ENCODE measurements at regions not wholly inside any gene's neighbourhood (a gene's known extent, or its start where the extent isn't known, plus 50 kb on each side); places are given as distances from the start of the nearest gene placed in this dataset.

DNA sequence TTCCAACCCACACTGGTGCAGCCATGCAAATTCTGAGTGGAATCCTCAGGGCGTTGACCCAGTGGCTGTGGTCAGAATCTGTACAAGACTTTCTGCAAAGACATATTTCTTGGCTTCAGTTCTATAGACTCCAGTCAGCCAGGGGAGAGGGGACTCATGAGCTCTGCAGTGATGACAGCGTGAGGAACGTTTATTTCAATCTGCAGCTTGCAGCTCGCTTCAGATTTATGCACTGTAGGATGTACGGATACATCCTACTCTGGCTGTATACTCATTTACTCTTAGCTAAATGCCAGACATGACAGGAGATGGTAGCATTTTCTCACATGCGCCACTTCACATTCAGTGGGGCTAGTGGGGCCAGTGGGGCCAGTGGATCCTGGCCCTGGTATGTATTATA is 276.1 kb downstream of the FGF9 start:
- H3K27me3 ChIP-seq (ENCODE audit: control insufficient read depth in 2 of 2, insufficient read depth in 2 of 2, low read length in 2 of 2) = no peaks in the 10 kb centered on the region
- no peak overlapping the region for H3K4me3 ChIP-seq (ENCODE audit: low read length in 2 of 2)
- no peak overlapping the region for H3K9ac ChIP-seq (ENCODE audit: low read depth in 1 of 2, low read length in 2 of 2)
- peaks cover 0 to 4% of the 10 kb centered on the region in 2 donors for H3K9me3 ChIP-seq (ENCODE audit: control insufficient read depth in 2 of 2, low read length in 2 of 2)
- H3K4me1 ChIP-seq (ENCODE audit: control insufficient read depth in 2 of 2, insufficient read depth in 2 of 2, low read length in 2 of 2) = no peaks in the 10 kb centered on the region
- no peaks in the 10 kb centered on the region for H3K36me3 ChIP-seq (ENCODE audit: control insufficient read depth in 2 of 2, insufficient read depth in 2 of 2, low read length in 2 of 2)
- no peak overlapping the region for H3K27ac ChIP-seq (ENCODE audit: low read depth in 2 of 2, low read length in 2 of 2)

DNA sequence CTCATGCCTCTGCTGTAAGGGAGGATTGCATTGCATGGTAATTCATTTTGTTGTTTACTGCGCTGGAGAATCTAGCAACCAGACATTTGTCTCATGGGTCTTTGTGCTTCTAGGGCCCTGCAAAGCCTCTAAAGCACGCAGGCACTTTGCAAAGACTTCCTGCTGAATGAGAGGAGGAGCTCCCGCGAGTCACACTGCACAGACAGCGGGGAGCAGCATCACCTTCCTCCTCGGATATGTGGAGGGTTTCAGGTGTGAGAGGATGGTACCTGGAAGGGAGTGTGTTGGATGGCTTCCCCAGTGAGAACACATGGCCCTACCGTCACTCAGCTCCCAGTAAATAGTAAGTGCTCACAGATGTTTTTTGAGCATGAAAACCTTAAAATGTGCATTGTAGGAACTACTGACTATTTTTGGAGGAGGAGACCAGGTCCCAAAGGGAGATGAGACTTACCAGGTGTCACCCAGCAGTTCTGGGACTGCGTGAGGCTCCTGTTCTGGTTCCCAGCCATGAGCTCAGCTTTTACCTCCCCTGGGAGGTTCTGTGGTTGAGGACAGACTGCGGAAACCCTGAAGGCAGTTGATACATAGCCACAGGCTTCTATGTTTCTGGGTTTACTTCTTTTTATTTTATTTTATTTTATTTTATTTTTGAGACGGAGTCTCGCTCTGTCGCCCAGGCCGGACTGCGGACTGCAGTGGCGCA is 278.0 kb downstream of the FGF9 start:
- Histone ChIP-seq H3K4me1 (ENCODE audit: control insufficient read depth in 2 of 2, insufficient read depth in 2 of 2, low read length in 2 of 2) (no peaks in the 10 kb centered on the region), H3K9ac (ENCODE audit: low read depth in 1 of 2, low read length in 2 of 2) (no peak overlapping the region), H3K4me3 (ENCODE audit: low read length in 2 of 2) (no peak overlapping the region)

DNA sequence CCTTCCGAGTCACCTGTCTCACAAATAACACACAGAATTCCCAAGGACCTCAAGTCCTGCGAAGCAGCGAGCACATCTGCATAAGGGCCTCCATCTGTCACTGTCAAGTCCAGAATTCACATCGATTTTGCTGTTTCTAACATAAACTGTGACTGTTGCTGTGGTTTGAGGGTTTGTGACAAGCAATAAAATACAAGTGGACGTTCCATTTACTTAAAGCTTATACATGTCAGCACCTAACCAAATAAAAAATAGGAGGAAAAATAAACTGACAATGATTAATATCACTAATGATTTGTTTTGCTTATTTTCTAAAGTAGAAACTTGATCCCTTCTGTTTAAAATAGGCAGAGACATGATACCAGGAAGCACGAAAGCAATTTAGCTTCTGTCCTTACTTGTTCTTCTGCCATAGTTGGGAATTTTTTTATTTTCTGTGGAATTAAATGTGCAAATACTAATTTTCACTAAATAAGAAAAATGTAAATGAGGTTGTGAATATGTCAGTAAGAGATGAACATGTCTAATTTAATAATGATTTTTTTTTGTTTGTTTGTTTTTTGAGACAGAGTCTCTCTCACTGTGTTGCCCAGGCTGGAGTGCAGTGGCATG is 279.1 kb downstream of the FGF9 start:
- Histone ChIP-seq H3K4me3 (ENCODE audit: low read length in 2 of 2) (no peak overlapping the region), H3K27me3 (ENCODE audit: control insufficient read depth in 2 of 2, insufficient read depth in 2 of 2, low read length in 2 of 2) (no peaks in the 10 kb centered on the region), H3K9ac (ENCODE audit: low read depth in 1 of 2, low read length in 2 of 2) (no peak overlapping the region), H3K27ac (ENCODE audit: low read depth in 2 of 2, low read length in 2 of 2) (no peak overlapping the region), H3K4me1 (ENCODE audit: control insufficient read depth in 2 of 2, insufficient read depth in 2 of 2, low read length in 2 of 2) (no peaks in the 10 kb centered on the region), H3K9me3 (ENCODE audit: control insufficient read depth in 2 of 2, low read length in 2 of 2) (no peaks in the 10 kb centered on the region), H3K36me3 (ENCODE audit: control insufficient read depth in 2 of 2, insufficient read depth in 2 of 2, low read length in 2 of 2) (no peaks in the 10 kb centered on the region)

More for the DNA sequence above, 278.0 kb downstream of the FGF9 start:
- H3K27ac ChIP-seq (ENCODE audit: low read depth in 2 of 2, low read length in 2 of 2) = no peak overlapping the region
- no peaks in the 10 kb centered on the region for H3K36me3 ChIP-seq (ENCODE audit: control insufficient read depth in 2 of 2, insufficient read depth in 2 of 2, low read length in 2 of 2)
- H3K27me3 ChIP-seq (ENCODE audit: control insufficient read depth in 2 of 2, insufficient read depth in 2 of 2, low read length in 2 of 2) = no peaks in the 10 kb centered on the region
- peaks cover 0 to 4% of the 10 kb centered on the region in 2 donors for H3K9me3 ChIP-seq (ENCODE audit: control insufficient read depth in 2 of 2, low read length in 2 of 2)

DNA sequence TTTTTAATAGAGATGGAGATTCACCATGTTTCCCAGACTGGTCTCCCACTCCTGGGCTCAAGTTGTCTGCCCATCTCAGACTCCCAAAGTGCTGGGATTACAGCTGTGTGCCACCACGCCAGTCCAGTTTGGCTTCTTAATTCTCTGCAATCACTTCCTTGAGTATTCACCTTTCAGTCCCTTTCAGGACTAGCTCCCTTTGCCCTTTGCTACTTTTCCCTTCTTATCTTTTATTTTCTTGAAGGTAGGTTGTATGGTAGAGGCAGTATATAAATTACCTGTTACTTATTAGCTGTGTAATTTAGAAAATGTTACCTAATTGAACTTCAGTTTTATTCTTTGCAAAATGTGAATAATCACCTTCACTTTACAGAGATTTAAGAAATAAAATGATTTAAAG is 285.8 kb downstream of the FGF9 start:
- Histone ChIP-seq H3K4me1 (ENCODE audit: control insufficient read depth in 2 of 2, insufficient read depth in 2 of 2, low read length in 2 of 2) (no peaks in the 10 kb centered on the region), H3K9me3 (ENCODE audit: control insufficient read depth in 2 of 2, low read length in 2 of 2) (no peaks in the 10 kb centered on the region), H3K9ac (ENCODE audit: low read depth in 1 of 2, low read length in 2 of 2) (no peak overlapping the region), H3K4me3 (ENCODE audit: low read length in 2 of 2) (no peak overlapping the region), H3K27ac (ENCODE audit: low read depth in 2 of 2, low read length in 2 of 2) (no peak overlapping the region), H3K36me3 (ENCODE audit: control insufficient read depth in 2 of 2, insufficient read depth in 2 of 2, low read length in 2 of 2) (no peaks in the 10 kb centered on the region), H3K27me3 (ENCODE audit: control insufficient read depth in 2 of 2, insufficient read depth in 2 of 2, low read length in 2 of 2) (no peaks in the 10 kb centered on the region)

DNA sequence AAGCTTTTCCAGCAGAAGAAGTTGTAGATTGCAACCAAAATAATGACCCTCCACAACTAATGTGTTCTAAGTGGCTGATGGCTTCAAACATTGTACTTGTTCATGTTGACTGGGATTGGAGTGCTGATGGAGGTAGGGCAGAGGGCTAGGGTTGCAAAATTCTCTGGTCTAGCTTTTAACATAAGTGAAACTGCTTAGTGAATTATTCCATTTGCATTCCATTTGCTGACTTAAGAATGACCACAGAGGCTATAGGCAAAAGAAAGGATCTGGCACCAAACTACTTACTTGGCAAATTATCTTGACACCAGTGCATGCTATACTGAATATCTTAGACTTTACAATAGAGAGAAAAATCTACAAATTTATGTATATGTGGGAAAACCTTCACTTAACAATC is 287.0 kb downstream of the FGF9 start:
- Histone ChIP-seq H3K9ac (ENCODE audit: low read depth in 1 of 2, low read length in 2 of 2) (no peak overlapping the region), H3K27me3 (ENCODE audit: control insufficient read depth in 2 of 2, insufficient read depth in 2 of 2, low read length in 2 of 2) (no peaks in the 10 kb centered on the region), H3K27ac (ENCODE audit: low read depth in 2 of 2, low read length in 2 of 2) (no peak overlapping the region), H3K4me3 (ENCODE audit: low read length in 2 of 2) (no peak overlapping the region), H3K4me1 (ENCODE audit: control insufficient read depth in 2 of 2, insufficient read depth in 2 of 2, low read length in 2 of 2) (no peaks in the 10 kb centered on the region), H3K36me3 (ENCODE audit: control insufficient read depth in 2 of 2, insufficient read depth in 2 of 2, low read length in 2 of 2) (no peaks in the 10 kb centered on the region), H3K9me3 (ENCODE audit: control insufficient read depth in 2 of 2, low read length in 2 of 2) (no peaks in the 10 kb centered on the region)

DNA sequence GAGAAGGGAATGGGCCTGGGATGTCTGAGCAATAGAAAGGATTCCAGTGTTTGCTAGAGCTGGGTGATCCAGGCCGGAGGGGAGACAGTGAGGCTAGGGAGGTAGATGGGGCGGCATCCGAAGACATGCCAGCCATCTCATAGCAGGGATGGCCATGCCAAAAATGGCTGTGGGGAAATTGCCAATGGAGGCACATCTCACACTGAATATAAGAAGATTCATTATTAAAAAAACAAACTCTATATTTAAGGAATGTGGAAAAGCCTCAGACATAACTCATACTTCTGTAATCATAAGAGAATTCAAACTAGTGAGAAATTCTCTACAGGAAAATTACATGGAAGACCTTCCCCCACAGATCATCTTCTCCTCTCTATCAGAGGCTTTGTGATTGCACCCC is 289.2 kb downstream of the FGF9 start:
- Histone ChIP-seq H3K27me3 (ENCODE audit: control insufficient read depth in 2 of 2, insufficient read depth in 2 of 2, low read length in 2 of 2) (no peaks in the 10 kb centered on the region), H3K4me3 (ENCODE audit: low read length in 2 of 2) (no peak overlapping the region), H3K4me1 (ENCODE audit: control insufficient read depth in 2 of 2, insufficient read depth in 2 of 2, low read length in 2 of 2) (no peaks in the 10 kb centered on the region), H3K9me3 (ENCODE audit: control insufficient read depth in 2 of 2, low read length in 2 of 2) (no peaks in the 10 kb centered on the region), H3K9ac (ENCODE audit: low read depth in 1 of 2, low read length in 2 of 2) (no peak overlapping the region), H3K27ac (ENCODE audit: low read depth in 2 of 2, low read length in 2 of 2) (no peak overlapping the region), H3K36me3 (ENCODE audit: control insufficient read depth in 2 of 2, insufficient read depth in 2 of 2, low read length in 2 of 2) (no peaks in the 10 kb centered on the region)

DNA sequence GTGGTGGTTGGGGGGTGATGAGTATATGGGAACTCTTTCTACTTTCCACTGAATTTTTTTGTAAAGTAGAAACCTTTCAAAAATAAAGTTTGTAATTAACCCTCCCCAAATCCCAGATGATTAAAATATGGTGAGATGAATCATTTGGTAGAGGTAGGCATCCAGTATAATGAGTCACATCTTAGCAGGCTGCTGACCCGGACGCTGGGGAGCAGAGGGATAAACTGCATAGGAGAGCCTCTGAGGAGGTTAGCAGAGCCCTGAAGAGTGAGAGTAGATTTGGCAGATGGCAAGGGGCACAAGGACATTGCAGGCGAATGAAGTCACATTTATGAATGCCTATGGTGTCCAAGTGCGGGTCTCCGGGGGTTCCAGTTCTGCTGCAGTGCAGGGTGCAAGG is 293.8 kb downstream of the FGF9 start:
- Histone ChIP-seq H3K27me3 (ENCODE audit: control insufficient read depth in 2 of 2, insufficient read depth in 2 of 2, low read length in 2 of 2) (no peaks in the 10 kb centered on the region), H3K36me3 (ENCODE audit: control insufficient read depth in 2 of 2, insufficient read depth in 2 of 2, low read length in 2 of 2) (no peaks in the 10 kb centered on the region), H3K9ac (ENCODE audit: low read depth in 1 of 2, low read length in 2 of 2) (no peak overlapping the region), H3K4me1 (ENCODE audit: control insufficient read depth in 2 of 2, insufficient read depth in 2 of 2, low read length in 2 of 2) (no peaks in the 10 kb centered on the region), H3K27ac (ENCODE audit: low read depth in 2 of 2, low read length in 2 of 2) (no peak overlapping the region), H3K4me3 (ENCODE audit: low read length in 2 of 2) (no peak overlapping the region), H3K9me3 (ENCODE audit: control insufficient read depth in 2 of 2, low read length in 2 of 2) (no peaks in the 10 kb centered on the region)

DNA sequence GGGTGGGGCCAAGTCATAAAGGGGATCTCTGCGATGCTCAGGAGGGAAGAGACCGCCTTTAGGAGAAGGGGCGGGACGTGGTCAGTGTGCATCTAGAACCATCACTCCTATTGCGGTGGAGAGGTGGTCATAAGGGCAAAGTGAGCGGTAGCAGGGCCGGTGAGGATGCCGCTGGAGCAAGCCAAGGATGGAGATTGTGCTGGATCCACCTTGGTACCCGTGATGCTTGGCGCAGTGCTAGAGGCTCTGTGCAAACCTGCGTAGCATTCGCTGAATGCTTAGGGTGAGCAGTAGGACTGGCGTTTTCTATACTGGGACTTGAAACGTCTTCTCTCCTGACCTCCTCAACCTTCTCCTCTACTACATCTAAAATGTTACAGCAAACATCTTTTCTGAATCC is 294.2 kb downstream of the FGF9 start:
- Histone ChIP-seq H3K9ac (ENCODE audit: low read depth in 1 of 2, low read length in 2 of 2) (no peak overlapping the region), H3K4me1 (ENCODE audit: control insufficient read depth in 2 of 2, insufficient read depth in 2 of 2, low read length in 2 of 2) (no peaks in the 10 kb centered on the region), H3K4me3 (ENCODE audit: low read length in 2 of 2) (no peak overlapping the region)

DNA sequence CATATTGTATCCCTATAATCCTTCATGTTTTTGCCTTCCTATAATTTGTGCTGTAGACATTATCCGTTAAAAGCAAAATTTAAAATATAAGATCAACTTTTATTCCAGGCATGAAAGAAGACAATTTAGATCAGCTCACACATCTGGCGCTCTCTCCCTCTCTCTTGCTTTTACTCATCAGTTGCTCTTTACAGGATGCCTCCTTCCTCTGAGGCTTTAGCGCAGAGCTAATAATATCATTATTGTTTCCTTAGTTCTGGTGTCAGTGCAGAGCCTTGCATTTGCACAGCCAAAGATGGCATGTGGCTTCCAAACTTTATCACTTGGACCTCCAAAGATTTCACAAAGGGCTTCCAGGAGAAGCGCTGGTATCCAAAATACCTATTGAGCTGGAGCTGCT is 295.1 kb downstream of the FGF9 start:
- Histone ChIP-seq H3K27ac (ENCODE audit: low read depth in 2 of 2, low read length in 2 of 2) (no peak overlapping the region), H3K9ac (ENCODE audit: low read depth in 1 of 2, low read length in 2 of 2) (no peak overlapping the region), H3K36me3 (ENCODE audit: control insufficient read depth in 2 of 2, insufficient read depth in 2 of 2, low read length in 2 of 2) (no peaks in the 10 kb centered on the region), H3K9me3 (ENCODE audit: control insufficient read depth in 2 of 2, low read length in 2 of 2) (no peaks in the 10 kb centered on the region), H3K4me1 (ENCODE audit: control insufficient read depth in 2 of 2, insufficient read depth in 2 of 2, low read length in 2 of 2) (no peaks in the 10 kb centered on the region), H3K4me3 (ENCODE audit: low read length in 2 of 2) (no peak overlapping the region), H3K27me3 (ENCODE audit: control insufficient read depth in 2 of 2, insufficient read depth in 2 of 2, low read length in 2 of 2) (no peaks in the 10 kb centered on the region)

More for the DNA sequence above, 294.2 kb downstream of the FGF9 start:
- no peaks in the 10 kb centered on the region for H3K9me3 ChIP-seq (ENCODE audit: control insufficient read depth in 2 of 2, low read length in 2 of 2)
- H3K36me3 ChIP-seq (ENCODE audit: control insufficient read depth in 2 of 2, insufficient read depth in 2 of 2, low read length in 2 of 2) = no peaks in the 10 kb centered on the region
- H3K27me3 ChIP-seq (ENCODE audit: control insufficient read depth in 2 of 2, insufficient read depth in 2 of 2, low read length in 2 of 2) = no peaks in the 10 kb centered on the region
- no peak overlapping the region for H3K27ac ChIP-seq (ENCODE audit: low read depth in 2 of 2, low read length in 2 of 2)

DNA sequence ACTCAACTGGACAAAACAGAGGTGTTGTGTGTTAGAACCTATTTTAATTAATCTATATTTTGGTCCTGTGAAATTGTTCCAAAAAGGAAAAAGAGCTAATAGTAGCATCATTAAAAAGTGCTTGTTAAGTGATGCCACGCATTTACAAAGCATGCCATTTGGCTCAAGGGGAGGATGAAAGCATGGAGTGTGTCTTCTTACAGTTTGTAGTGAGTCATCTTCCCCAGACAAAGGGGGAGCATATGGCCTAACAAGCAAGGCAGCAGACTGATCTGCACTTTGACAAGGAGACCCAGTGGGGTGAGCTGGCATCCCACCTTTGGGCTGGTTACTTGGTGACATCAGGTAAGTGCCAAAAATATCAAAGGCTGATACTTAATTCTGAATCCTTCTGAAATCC is 297.0 kb downstream of the FGF9 start:
- Histone ChIP-seq H3K36me3 (ENCODE audit: control insufficient read depth in 2 of 2, insufficient read depth in 2 of 2, low read length in 2 of 2) (no peaks in the 10 kb centered on the region), H3K4me3 (ENCODE audit: low read length in 2 of 2) (no peak overlapping the region), H3K27me3 (ENCODE audit: control insufficient read depth in 2 of 2, insufficient read depth in 2 of 2, low read length in 2 of 2) (no peaks in the 10 kb centered on the region), H3K9ac (ENCODE audit: low read depth in 1 of 2, low read length in 2 of 2) (no peak overlapping the region), H3K9me3 (ENCODE audit: control insufficient read depth in 2 of 2, low read length in 2 of 2) (no peaks in the 10 kb centered on the region), H3K4me1 (ENCODE audit: control insufficient read depth in 2 of 2, insufficient read depth in 2 of 2, low read length in 2 of 2) (peaks cover 0 to 3% of the 10 kb centered on the region in 2 donors), H3K27ac (ENCODE audit: low read depth in 2 of 2, low read length in 2 of 2) (no peak overlapping the region)

Data from mucosa of rectum (tissue), 2 donors.